AML-193 (cell line): ENCODE measurements at regions not wholly inside any gene's neighbourhood (a gene's known extent, or its start where the extent isn't known, plus 50 kb on each side); places are given as distances from the start of the nearest gene placed in this dataset.

Experiments
- DNase-seq, 2 experiments: peaks; one replicate each; lab custom pipeline; 2025; lab: John Stamatoyannopoulos, UW

DNA sequence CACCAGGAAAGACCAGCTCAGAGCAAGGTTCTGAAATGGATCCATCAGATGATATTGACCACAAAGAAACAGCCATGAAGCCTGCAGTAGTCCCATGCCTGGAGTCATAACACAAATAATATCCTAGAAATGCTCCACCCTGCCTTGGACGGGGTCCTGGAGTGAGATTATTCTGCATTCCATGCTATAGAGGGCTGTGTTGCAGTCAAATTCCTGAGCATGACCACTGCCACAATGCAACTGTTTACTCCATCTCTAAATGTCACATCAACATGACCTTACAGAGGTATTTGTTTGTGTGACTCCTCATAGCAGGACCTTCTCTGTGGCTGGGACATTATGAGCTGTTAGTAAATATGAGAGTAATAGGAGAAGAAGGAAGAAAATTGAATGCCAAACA lies 257.5 kb upstream of the TCF21 start:
- no peak for DNase-seq

DNA sequence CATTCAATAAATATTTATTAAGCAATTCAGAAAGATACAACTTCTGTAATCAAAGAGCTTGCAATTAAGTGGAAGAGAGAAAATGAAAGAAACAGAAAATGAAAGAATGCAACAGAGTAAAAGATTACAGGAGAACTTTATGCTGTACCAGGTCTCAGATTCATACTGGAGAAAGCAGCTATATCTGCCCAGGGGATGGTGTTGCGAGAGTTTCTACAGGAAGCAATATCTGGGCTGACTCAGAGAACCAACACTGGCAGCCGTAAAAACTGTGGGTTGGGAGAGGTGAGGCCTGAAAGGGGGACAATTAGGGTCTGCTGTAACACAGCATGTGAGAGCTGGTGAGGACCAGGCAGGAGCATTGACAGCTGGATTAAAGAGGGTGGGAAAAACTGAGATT lies 256.7 kb upstream of the TCF21 start:
- no peak for DNase-seq

DNA sequence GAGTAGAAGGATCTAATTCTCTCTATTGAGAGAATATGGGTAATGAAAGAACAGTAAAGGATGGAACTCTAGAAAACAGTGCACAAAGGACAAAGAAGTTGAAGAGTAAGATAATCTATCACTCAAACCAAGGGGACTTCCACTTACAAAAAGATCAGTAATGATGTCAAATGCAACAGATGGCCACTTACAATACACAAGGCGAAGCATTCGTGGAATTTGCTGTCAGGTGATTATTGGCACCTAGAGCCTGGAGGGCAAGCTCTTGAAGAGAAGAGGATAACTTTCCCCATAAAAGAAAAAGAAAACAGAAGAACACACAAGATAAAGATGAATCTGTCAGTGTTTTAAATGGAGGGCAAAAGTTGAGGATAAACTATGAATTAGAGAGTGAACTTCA lies 256.0 kb upstream of the TCF21 start:
- DNase-seq, result no peak

DNA sequence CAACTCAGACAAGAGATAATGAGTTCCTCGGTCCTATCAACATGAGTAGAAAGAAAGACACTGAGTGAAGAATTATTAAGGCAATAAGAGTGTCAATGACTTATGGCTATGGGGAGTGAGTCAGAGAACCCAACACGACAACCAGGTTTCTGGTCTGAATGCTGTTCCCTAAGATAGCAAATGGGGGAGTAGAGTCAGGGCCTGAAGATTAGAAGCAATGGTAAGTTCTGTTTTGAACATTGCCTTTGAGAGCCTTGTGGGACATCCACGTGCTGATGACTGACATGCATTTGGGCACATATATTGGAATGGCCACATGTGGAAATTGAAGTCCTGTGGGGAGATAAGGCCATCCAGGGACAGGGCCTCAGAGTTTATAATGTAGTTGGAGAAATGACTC lies 254.4 kb upstream of the TCF21 start:
- DNase-seq, result no peak

DNA sequence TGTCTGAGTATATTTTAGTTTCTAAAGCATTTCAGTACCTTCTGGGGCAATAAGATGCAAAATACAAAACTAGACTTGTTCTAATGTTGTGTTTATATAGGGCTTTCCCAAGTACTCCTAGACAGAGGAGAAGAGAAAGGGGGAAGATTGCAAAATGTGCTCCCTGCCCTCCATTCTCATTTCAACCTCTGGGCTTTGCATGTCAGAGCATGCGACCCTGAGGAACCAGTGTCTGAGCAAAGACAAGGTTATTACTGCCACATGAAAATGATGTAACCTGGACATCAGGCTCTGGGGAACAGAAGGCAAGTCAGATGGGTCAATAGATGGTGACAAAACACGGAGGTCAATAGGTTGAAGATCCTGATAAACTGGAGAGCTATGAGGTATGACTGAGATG lies 253.5 kb upstream of the TCF21 start:
- DNase-seq, result no peak

DNA sequence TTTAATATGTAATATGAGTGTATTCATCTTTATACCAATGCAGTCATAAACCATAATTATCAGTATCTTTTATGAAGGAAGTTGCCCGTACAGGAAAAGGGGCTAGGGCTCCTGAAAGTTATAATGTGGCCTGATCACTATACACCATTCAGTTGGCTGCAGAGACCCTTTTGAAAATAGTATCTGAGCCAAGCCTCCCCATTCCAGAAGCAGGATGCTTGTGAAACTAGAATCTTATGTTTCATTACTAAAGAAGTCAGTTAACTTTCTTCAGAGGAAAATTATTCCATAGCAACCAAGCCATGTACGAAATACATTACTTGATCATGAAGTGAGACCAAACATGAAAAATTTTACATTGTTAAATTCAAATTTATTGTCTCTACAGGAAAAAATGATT lies 251.5 kb upstream of the TCF21 start:
- no peak for DNase-seq

DNA sequence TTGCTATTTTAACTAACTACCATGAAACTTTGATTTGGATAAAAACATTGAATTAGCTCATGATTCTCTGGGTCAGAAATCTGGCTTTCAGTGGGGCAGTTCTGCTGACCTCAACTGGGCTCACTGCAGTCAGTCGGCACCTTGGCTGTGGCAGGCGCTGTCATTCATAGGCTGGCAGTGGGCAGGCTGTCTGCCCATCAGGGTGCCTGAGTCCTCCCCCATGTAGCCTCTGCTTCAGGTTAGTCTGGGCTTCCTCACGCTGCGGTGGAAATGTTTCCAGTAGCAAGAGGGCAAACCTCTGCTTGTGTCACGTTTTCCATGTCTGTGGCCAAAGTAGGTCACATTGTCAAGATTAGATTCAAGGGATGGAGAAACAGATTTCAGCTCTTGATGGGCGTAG lies 251.0 kb upstream of the TCF21 start:
- no peak for DNase-seq

DNA sequence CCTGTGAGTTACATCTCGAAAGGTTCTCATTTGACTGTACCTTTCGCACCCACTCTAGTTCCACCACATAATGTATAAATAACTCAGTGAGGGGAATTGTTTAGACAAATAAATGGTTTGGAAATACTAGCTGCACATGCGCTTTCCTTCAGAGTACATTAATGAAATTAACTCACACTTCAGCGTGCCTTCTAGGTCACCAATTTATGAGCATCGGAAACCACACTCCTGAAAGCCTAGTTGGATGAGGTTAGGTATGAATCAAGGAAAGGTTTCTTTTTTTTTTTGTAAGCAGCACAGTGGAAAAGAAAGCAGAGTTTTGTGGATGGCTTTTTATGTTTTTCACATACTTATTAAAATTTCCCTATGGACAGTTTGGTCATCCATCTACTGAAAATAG lies 247.8 kb upstream of the TCF21 start:
- DNase-seq, result no peak

DNA sequence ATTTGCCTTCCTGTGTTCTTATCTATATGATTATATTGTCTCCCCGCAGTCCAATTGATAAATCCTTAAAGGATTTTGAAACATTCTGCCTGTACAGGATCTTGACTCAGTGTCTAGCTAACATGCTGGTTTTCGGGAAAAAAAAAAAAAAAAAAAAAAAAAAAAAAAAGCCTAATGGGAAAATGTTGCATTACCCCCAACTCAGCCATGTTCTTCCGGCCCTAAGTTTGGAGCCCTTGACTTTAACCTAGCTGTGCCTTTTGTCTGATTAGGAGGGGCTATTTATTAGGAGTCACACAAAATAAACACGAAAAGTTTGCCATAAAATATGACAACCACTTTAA lies 244.4 kb upstream of the TCF21 start:
- DNase-seq, result no peak

DNA sequence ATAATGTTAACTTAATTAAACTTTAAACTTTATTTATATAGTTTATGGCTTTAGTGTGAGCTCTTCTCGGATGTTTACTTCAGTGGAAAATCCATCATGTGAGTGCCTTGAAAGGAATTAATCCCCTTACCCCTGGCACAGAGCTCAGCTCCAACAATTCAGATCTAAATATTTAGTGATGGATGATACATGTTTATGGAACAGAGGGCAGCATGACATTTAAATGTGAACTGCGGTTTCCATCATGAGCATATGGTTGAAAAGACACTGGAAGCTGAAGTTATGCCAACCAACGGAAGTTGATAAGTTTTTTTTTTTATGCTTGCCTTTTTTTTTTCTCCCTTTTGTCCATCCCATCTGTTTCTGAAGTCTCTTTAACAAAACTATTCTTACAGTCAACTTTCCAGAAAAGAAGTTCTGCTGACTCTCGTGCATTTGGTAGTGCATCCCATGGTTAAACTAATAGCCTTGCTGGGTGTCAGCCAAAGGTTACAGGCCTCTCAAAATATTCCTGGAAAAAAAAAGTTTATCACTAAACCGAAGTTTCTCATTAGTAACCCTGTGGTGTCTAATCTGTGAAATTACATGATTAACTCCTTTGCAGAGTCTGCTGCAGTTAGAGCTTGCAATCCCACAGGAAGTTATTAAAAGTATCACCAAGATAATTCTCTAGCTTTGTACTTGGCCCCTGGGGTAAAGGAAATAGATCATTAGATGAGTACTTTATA lies 243.9 kb upstream of the TCF21 start:
- DNase-seq, result no peak

DNA sequence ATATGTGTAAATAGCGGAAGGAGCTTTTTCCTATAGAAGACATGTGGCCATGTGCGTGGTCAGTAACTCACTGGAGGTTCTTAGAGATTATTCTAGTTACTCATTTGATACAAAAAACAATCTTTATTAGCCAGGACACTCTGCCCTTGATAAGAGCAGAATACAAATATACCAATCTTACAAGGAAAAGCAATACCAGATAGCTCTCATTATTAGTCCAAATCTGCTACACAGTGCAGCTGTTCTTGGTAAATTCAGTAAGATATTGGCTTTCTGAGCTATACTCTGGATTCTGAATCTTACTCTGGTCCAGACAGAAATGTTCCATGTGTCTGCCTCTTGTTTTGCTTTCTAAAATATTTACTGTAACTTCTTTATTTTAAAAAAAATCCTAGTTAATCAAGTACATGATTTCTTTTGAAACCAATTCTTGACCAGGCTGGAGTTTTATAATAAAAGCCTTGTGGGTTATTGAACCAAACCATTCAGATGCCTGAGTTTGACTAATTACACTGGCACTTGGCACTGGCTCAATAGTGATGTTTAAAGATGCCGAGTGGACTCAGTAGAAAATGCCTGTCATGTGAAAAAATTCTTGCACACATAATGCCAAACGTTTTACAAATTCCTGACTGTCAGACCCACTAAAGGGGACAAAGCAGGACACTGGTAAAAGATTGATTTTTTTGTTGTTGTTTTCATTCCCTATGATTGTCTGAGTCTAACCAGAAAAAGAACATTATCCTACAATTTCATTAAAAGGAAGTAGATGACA lies 242.8 kb upstream of the TCF21 start:
- DNase-seq, result no peak

DNA sequence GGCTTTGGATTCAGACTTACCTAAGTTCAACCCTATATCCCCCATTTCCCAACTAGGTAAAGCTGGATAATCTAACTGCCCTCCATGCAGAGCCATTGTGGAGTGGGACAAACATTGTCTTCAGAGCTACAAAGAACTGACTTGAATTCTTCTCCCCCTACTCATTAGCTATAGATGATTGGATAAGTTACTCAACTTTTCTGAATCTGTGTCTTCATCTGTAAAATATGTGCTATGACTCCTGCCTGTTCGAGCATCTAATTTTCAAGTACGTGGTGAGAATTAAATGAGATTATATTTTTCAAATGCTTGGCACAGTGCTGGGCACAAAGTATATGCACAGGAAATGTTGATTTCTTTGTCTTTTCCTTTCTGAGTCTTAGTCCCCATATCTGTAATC lies 240.3 kb upstream of the TCF21 start:
- DNase-seq, result no peak

DNA sequence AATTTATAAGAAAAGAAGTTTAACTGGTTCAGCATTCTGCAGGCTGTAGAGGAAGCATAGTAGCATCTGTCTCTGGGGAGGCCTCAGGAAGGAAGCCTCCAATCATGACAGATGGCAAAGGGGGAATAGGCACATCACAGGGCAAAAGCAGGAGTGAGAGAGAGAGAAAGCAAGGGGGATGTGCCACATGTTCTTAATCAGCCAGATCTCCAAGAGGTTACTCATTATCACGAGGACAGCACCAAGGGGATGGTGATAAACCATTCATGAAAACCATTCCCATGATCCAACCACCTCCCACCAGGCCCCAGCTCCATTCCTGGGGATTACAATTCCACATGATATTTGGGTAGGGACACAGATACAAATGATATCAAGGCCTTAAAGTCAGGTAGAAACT lies 217.5 kb upstream of the TCF21 start:
- DNase-seq, result no peak

DNA sequence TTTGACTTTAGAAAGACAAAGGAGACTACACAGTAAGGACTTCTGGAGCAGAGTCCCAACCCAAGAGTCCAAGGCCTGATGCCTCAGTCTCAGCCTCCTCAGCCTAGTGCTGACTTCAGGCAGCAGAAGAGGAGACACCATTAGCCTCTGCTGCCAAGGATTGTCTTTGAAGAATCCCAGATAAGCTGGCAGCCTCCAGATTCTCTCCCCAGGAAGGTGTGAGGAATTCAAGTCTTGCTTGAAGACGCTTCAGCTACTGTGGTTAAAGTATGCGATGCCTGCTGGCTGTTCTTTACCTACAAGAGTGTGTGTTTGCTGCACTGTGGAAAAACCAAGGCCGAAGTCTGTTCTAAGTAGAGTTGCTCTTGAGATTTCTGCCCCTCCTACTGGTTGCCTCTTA lies 215.9 kb upstream of the TCF21 start:
- no peak for DNase-seq

DNA sequence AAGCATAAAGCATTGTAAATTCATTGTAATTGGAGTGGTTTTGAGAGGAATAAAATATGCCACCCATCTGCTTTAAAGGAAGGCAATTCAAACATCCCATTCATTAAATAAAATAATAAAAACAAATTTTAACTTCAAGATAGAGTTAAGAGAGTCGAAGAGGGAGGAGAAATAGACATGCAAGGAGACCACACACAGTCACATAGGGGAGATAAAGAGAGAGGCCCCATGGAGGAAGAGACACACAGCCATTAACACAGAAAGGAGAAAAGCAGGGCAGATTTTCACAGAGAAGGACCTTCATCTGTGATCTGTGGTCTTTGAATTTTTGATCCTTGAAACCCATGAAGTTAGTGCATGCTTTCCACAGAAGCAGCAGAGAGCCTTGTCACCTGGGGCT lies 214.3 kb upstream of the TCF21 start:
- no peak for DNase-seq

DNA sequence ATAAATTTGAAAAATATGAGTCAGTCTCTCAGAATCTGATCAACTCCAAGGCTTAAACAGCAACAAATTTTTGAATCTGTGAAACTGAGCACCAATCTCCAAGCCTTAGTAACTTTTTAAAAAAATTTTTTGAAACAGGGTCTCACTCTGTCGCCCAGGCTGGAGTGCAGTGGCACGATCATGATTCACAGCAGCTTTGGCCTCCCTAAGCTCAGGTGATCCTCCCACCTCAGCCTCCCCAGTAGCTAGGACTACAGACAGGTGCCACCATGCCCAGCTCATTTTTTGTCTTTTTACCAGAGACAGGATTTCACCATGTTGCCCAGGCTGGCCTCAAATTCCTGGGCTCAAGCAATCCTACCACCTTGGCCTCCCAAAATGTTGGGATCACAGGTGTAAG lies 207.9 kb upstream of the TCF21 start:
- DNase-seq, result no peak

DNA sequence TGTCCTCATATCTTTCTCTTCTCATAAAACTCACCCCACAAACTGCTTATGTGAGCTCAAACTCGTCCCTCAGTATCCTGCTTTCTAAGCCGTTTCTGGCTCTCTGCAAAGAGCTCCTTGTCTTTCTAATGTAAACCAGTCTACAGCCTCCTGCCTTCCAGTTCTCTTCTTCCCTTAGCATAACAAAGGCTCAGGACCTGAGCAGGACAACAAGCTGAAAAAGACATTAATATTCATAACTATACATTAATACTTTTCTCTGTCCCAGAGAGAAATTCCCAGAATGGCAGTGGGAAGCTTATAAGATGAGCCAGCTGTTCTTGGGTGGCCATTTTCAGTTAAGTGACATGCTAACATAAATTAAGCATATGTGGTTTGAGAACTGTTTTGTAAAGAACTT lies 207.0 kb upstream of the TCF21 start:
- no peak for DNase-seq

DNA sequence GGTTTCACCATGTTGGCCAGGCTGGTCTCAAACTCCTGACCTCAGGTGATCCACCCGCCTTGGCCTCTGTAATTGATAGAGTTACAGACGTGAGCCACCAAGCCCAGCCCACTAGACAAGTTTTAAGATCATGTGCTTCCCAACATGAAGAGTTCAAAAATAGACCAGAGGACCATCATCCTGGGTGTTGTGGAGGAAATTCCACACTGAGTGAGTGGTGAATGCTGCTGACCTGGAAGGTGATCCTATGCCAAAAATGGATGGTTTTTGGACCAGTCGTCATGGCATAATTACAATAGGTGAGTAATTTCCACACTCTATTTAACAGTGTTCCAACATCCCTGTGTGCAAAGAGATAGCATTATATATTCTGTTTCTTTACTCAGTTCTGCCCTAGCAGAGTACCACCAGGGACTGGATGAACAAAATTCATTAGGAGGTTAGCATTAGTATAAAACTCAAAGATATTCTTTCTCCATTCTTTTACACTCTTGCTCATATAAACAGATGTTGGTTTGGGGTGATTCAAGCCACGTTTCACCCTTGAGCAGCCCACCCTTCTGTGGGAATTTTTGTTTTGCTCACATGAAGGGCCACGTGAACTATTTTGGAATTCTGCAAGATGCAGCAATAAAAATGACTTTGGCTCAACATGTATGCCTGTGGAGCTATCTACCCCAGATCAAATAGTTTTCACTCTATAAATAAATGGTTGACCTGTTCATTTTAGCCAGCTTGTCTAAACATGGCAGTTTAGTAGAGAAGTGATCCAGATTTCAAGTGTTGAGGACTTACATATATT lies 206.2 kb upstream of the TCF21 start:
- DNase-seq, result no peak

DNA sequence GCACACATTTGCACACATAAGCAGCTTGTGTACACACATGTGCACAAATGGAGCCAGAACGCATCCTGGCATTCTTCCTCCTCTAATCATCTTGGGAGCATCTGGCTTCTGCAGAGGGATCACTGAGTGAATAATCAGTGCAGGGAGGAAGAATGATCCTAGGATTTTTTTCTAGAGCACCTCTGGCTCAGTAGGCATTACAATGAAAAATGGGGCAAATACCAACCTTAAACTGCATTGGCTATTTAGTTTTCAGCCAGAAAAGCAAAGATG lies 205.7 kb upstream of the TCF21 start:
- DNase-seq, result no peak

DNA sequence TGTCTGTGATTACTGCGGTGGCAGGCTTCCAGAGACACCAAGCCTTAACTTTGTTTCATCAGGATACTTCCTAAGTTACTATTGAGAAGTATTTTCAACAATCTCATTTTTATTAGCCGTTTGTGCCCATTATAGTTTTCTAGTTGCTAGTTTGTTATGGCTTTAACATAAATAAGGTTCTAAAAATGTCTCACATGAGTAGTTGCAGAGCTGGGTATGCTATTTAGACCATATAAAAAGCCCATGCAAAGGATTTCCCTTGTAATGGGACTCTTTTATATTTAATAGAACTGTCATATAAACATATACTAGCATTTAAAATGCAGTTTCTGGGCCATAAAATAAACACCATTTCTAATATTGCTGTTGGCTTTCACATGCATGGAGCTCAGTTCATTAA lies 205.3 kb upstream of the TCF21 start:
- no peak for DNase-seq

DNA sequence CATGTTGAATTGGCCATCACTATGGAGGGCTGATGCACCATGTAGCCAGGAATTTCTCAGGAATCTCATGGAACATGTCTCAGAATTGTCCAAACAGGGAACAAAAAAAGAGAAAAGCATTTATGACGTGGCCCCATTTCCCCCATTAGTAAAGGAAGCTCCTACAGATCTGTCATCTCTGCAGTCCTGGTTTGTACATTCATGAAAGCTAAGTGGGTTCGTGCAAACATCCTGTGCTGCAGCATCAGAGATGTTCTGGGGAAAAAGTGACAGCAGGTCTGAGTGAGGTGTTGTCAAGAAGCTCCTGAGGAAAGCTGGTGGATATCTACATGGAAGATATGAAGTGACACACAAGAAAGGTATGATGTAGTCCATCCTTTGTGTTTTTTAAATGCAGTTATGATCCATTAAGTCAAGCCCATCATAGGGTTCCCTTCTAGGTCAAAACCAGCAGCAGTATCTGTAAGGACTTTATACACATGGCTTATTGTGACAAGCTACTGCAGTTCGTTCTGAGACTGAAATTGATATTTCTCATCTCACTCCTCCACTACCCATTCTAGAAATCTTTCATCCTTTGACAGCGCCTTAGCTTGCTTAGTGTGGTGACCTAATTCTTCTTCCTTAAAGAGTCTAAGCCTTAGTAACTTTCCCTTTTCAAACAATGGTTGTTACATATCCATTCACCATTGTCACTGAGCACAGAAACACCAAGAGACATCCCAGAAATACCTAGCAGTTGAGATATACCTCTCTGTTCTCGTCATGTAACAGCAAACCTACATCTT lies 200.0 kb upstream of the TCF21 start:
- DNase-seq, result no peak

DNA sequence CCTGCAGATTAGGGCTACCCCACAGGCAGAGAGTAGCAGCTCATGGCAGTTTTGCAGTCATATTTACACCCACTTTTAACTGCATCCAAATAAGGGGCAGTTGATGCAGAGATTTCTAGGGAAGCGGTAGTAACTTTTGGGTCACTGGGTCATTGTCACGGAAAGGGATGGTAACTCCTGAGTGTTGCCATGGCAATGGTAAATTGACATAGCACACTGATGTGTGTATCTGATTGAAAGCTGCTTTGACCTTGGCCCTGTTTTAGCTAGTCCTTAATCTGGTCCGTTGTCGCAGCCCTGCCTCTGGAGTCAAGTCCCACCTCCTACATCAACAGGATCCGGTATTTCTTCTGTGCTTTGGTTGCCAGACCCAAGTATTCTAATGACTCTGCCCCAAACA lies 199.1 kb upstream of the TCF21 start:
- no peak for DNase-seq

DNA sequence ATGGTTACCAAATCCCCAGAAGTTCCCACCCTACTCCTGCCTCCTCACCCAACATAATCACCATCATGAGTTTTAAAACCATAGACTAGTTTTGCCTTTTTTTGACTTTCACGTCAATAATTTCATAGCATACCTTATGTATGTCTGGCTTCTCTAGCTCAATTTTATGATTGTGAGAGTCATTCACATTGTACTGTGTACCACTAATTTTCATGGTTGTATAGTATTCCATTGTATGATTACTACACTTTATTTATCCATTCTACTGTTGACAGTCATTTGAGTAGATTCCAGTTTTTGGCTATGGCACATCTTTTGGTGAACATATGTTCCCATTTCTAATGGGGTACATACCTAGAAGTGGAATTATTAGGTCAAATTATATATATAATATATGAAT lies 195.3 kb upstream of the TCF21 start:
- DNase-seq, result no peak
